ENCODE measurements at regions not wholly inside any gene's neighbourhood (a gene's known extent, or its start where the extent isn't known, plus 50 kb on each side); places are given as distances from the start of the nearest gene placed in this dataset.

- TF ChIP-seq CTCF (IDR thresholded peaks at IDR 0.05; ENCODE audit: poor library complexity, severe bottlenecking) = no peak
- Histone ChIP-seq H3K4me3 (ENCODE audit: severe bottlenecking) (no peak overlapping the region), H3K4me1 (ENCODE audit: insufficient read depth, poor library complexity, severe bottlenecking) (peaks cover 34% of the 10 kb centered on the region), H3K27me3 (ENCODE audit: insufficient read depth, poor library complexity, severe bottlenecking) (no peaks in the 10 kb centered on the region), H3K9me3 (ENCODE audit: severe bottlenecking) (no peaks in the 10 kb centered on the region), H3K36me3 (ENCODE audit: low read depth) (no peaks in the 10 kb centered on the region), H3K27ac (ENCODE audit: poor library complexity, severe bottlenecking) (no peak overlapping the region)
- DNase-seq (ENCODE audit: low spot score) (no peak), ATAC-seq (ENCODE audit: low read depth) (no peak)
Observed at GRCh38 chr2:19797871-19798270, 103.9 kb downstream of the TTC32 start.

GRCh38 chr2:19797243-19797810, 104.5 kb downstream of the TTC32 start:
- DNase-seq (ENCODE audit: low spot score) = no peak
- no peaks in the 10 kb centered on the region for H3K36me3 ChIP-seq (ENCODE audit: low read depth)
- no peak for ATAC-seq (ENCODE audit: low read depth)
- no peak for TF ChIP-seq CTCF (IDR thresholded peaks at IDR 0.05; ENCODE audit: poor library complexity, severe bottlenecking)
- H3K9me3 ChIP-seq (ENCODE audit: severe bottlenecking) = no peaks in the 10 kb centered on the region
- peaks cover 33% of the 10 kb centered on the region for H3K4me1 ChIP-seq (ENCODE audit: insufficient read depth, poor library complexity, severe bottlenecking)
- no peak overlapping the region for H3K4me3 ChIP-seq (ENCODE audit: severe bottlenecking)
- H3K27me3 ChIP-seq (ENCODE audit: insufficient read depth, poor library complexity, severe bottlenecking) = no peaks in the 10 kb centered on the region
- H3K27ac ChIP-seq (ENCODE audit: poor library complexity, severe bottlenecking) = peak overlapping the region; percentile 54

- Histone ChIP-seq H3K36me3 (ENCODE audit: low read depth) (no peaks in the 10 kb centered on the region), H3K27ac (ENCODE audit: poor library complexity, severe bottlenecking) (peak overlapping the region; percentile 54), H3K4me1 (ENCODE audit: insufficient read depth, poor library complexity, severe bottlenecking) (peaks cover 23% of the 10 kb centered on the region), H3K4me3 (ENCODE audit: severe bottlenecking) (peak overlapping the region; percentile 8), H3K9me3 (ENCODE audit: severe bottlenecking) (no peaks in the 10 kb centered on the region), H3K27me3 (ENCODE audit: insufficient read depth, poor library complexity, severe bottlenecking) (no peaks in the 10 kb centered on the region)
- peak; percentile 83 for ATAC-seq (ENCODE audit: low read depth)
- no peak for TF ChIP-seq CTCF (IDR thresholded peaks at IDR 0.05; ENCODE audit: poor library complexity, severe bottlenecking)
- no peak for DNase-seq (ENCODE audit: low spot score)
Observed at GRCh38 chr2:19796035-19796695, 105.6 kb downstream of the TTC32 start.

- no peak overlapping the region for H3K4me3 ChIP-seq (ENCODE audit: severe bottlenecking)
- peaks cover 11% of the 10 kb centered on the region for H3K4me1 ChIP-seq (ENCODE audit: insufficient read depth, poor library complexity, severe bottlenecking)
- no peaks in the 10 kb centered on the region for H3K27me3 ChIP-seq (ENCODE audit: insufficient read depth, poor library complexity, severe bottlenecking)
- no peak overlapping the region for H3K27ac ChIP-seq (ENCODE audit: poor library complexity, severe bottlenecking)
- TF ChIP-seq CTCF (IDR thresholded peaks at IDR 0.05; ENCODE audit: poor library complexity, severe bottlenecking) = no peak
- ATAC-seq (ENCODE audit: low read depth) = no peak
- no peaks in the 10 kb centered on the region for H3K9me3 ChIP-seq (ENCODE audit: severe bottlenecking)
- H3K36me3 ChIP-seq (ENCODE audit: low read depth) = no peaks in the 10 kb centered on the region
- no peak for DNase-seq (ENCODE audit: low spot score)
Observed at GRCh38 chr2:19793132-19793750, 108.5 kb downstream of the TTC32 start.

- Histone ChIP-seq H3K9me3 (ENCODE audit: severe bottlenecking) (no peaks in the 10 kb centered on the region), H3K27ac (ENCODE audit: poor library complexity, severe bottlenecking) (no peak overlapping the region), H3K36me3 (ENCODE audit: low read depth) (no peaks in the 10 kb centered on the region), H3K4me3 (ENCODE audit: severe bottlenecking) (no peak overlapping the region), H3K27me3 (ENCODE audit: insufficient read depth, poor library complexity, severe bottlenecking) (no peaks in the 10 kb centered on the region), H3K4me1 (ENCODE audit: insufficient read depth, poor library complexity, severe bottlenecking) (peaks cover 16% of the 10 kb centered on the region)
- no peak for TF ChIP-seq CTCF (IDR thresholded peaks at IDR 0.05; ENCODE audit: poor library complexity, severe bottlenecking)
- DNase-seq (ENCODE audit: low spot score) (no peak), ATAC-seq (ENCODE audit: low read depth) (no peak)
Observed at GRCh38 chr2:19790291-19790690, 111.5 kb downstream of the TTC32 start.

Data from RWPE2 (cell line).